GM12892 (cell line): ENCODE measurements at regions not wholly inside any gene's neighbourhood (a gene's known extent, or its start where the extent isn't known, plus 50 kb on each side); places are given as distances from the start of the nearest gene placed in this dataset.

ENCODE experiments used
- DNase-seq: peaks from one replicate; pipeline ENCODE4 v3.0.0; 2011; ENCODE audit not compliant: insufficient read length
- FAIRE-seq: peaks from 2 replicates; lab custom pipeline; 2011; peaks lifted over from hg19 to GRCh38; lab: Jason Lieb, UNC
- POLR2A ChIP-seq: IDR thresholded peaks from 2 replicates; pipeline ENCODE4 v1.6.1; 2011; ENCODE audit warnings: low read depth, low read length, control low read depth
- POLR2AphosphoS5 ChIP-seq: IDR thresholded peaks from 2 replicates; pipeline ENCODE4 v1.6.1; 2011; ENCODE audit warnings: low read depth, low read length, control low read depth
- TAF1 ChIP-seq: IDR thresholded peaks from 2 replicates; pipeline ENCODE4 v1.6.1; 2011; ENCODE audit warnings: low read depth, mild to moderate bottlenecking, control low read depth, low read length, borderline replicate concordance

GRCh38 chr4:136571315-136571714, 961.0 kb downstream of the PCDH18 start:
- FAIRE-seq: no peak
- DNase-seq: no peak
- TF ChIP-seq POLR2A: no peak
- TF ChIP-seq TAF1: no peak
- no peak for TF ChIP-seq POLR2AphosphoS5

DNA sequence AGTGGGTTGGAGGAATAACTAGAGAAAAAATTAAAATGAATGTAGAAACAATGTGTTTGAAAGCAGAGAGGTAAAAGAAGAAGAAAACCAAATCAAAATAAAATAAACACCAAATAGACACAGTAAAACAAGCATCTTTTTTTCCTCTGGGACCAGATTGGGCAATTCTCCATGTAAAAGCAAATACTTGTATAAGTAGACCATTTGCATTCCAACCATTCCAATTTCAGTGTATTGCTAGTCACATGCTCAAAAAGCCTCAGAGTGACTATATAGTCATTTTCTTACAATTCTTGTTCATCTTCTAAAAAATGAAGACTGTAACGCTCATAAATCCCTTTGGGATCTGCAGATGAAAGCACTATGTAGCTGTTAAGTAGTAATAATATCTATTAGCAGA, 969.5 kb downstream of the PCDH18 start:
- DNase-seq (no peak), FAIRE-seq (no peak)
- TF ChIP-seq POLR2A: no peak
- no peak for TF ChIP-seq POLR2AphosphoS5
- TF ChIP-seq TAF1: no peak

DNA sequence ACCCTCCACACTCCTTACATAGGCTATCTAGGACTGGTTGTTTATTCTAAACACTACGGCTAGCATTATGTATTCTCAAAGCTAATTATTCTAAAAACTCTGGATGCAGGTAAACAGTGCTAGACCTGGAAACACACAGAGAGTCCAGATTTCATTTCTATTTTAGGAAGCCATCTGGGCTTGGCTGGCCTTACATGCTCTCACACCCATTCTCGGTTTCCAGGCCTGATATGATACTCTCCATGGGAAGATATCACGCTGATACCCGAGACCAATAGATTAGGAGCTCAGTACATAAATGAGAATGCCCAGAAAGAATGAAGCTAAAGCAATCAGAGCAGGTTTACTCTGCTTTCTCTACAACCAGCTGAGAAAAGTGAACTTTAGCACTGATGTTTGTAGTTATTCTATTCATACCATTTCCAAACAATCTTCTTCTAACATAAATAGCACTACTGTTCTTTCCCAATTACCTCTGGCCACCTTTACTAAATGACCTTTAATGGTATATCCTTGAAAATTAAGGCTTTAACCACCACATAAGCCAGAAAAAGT, 973.3 kb downstream of the PCDH18 start:
- TF ChIP-seq POLR2AphosphoS5 (no peak), POLR2A (no peak), TAF1 (no peak)
- FAIRE-seq: no peak
- DNase-seq: no peak

DNA sequence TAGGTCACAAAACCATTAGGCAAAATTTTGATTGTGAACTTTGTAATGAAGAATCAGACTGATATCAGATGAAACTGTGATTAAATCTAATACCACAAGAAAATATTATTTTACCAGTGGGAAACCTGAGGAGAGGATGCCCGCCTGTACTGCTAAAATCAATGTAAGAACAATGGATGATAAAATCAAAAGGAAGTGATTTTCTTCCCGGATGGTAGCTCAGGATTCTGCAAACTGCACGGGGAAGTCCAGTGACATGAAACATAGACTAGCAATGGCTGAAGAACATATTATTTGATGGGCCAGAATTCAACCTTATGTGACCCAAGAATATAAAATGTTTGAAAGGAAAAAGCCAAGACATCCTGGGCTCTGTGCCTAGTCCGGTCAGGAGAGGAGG, 974.9 kb downstream of the PCDH18 start:
- DNase-seq (no peak), FAIRE-seq (no peak)
- TF ChIP-seq TAF1 (no peak), POLR2A (no peak), POLR2AphosphoS5 (no peak)

DNA sequence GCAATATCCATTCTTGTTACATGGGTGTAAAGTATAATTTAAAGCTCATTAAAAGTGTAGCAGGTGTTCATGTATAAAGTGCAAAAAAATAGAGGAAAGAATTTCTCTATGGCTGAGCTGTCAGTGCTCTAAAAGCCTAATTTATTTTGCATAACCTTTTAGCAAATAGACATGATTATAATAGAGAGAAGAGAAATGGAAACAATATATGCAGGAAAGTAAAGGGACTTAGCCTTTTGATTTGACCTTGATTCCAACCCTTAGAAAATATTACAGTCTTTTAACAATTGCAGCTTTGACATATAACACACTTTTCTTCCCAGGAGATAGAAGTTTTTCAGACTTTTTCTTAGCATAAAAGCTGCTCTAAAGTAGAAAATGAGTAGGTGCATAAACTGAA, 978.3 kb downstream of the PCDH18 start:
- DNase-seq: no peak
- no peak for TF ChIP-seq POLR2A
- TF ChIP-seq POLR2AphosphoS5: no peak
- no peak for TF ChIP-seq TAF1
- FAIRE-seq: no peak

DNA sequence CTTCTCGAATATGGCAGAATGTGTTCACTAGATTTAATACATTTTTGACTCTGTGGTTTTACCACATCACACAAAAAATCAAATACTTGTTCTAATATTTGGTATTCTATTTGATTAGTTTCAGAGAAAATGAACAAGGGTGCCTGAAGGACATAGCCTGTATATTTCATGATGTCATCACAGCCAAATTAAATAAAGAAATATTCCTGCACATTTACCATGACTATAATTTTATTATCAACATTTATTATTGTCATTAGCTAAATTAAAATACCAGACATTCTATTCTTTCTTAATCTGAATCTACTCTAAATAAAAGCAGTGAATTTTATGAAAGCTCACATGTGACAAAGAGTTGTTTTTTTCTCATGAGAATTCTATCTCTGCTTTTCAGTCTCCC, 980.5 kb downstream of the PCDH18 start:
- TF ChIP-seq POLR2AphosphoS5: no peak
- no peak for TF ChIP-seq TAF1
- TF ChIP-seq POLR2A: no peak
- DNase-seq (no peak), FAIRE-seq (no peak)

DNA sequence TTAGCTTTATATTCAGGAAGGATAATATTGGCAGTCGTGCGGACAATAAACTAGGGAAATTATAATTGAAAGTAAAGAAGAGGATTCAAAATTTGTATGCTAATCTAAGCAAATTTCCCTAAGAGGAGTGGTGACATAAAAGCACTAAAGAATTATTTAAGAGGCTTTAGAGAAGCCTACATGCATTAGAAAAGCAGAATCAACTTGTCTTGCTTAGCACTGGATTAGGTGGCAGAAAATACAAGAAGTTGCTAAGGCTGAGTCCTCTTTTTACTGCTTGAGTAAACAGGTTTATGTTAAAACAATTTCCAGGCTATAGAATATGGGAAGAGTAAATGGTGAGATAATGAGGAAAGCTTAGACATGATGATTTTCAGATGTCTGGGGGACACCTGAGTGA, 991.5 kb downstream of the PCDH18 start:
- TF ChIP-seq TAF1 (no peak), POLR2AphosphoS5 (no peak), POLR2A (no peak)
- no peak for FAIRE-seq
- DNase-seq: no peak

- FAIRE-seq: no peak
- TF ChIP-seq POLR2AphosphoS5 (no peak), POLR2A (no peak), TAF1 (no peak)
- no peak for DNase-seq
These were observed 1004.2 kb downstream of the PCDH18 start for GRCh38 chr4:136528131-136528530.

DNA sequence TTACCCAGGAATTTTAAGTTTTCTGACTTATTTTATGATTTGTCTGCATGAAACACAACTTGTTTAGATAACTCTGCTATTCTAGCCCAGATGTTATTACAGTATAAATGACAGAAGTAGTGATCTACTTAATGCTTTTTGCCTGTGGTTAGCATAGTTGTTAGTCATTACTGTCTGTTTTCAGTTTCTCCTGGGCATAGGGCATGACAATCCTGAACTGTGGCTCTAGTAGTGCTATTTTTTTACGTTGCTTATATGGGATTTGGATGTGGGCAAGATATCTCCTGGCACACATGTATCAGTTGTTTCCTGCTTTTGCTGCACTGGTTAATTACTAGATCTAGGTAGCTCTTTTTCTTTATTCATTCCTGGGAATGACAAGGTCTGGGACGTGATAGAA, 1005.8 kb downstream of the PCDH18 start:
- no peak for TF ChIP-seq TAF1
- no peak for TF ChIP-seq POLR2A
- TF ChIP-seq POLR2AphosphoS5: no peak
- no peak for DNase-seq
- no peak for FAIRE-seq

GRCh38 chr4:136524039-136524438, 1008.3 kb downstream of the PCDH18 start:
- DNase-seq (no peak), FAIRE-seq (no peak)
- no peak for TF ChIP-seq POLR2AphosphoS5
- TF ChIP-seq POLR2A: no peak
- no peak for TF ChIP-seq TAF1

- no peak for DNase-seq
- no peak for FAIRE-seq
- TF ChIP-seq POLR2A: no peak
- no peak for TF ChIP-seq POLR2AphosphoS5
- TF ChIP-seq TAF1: no peak
These were observed 1015.9 kb downstream of the PCDH18 start for GRCh38 chr4:136516371-136516770.

DNA sequence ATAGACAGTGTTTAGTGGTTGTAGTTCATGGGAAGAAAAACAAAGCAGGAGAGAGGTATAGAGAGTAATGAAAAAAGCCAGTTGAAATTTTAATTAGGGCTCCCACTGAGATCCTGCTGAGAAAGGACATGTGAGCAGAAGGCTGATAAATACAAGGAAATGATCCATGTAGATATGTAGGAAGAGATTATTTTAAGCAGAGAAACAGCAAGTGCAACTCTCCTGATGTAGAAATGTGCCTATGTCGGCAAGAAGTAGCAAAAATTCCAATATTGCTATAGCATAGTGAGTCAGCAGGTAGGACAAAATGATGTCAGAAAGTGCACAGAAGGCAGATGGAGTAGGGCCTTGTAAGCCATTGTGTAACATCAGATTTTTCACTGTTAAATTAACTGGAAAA, 1027.3 kb downstream of the PCDH18 start:
- FAIRE-seq (no peak), DNase-seq (no peak)
- TF ChIP-seq POLR2AphosphoS5: no peak
- TF ChIP-seq POLR2A: no peak
- no peak for TF ChIP-seq TAF1

DNA sequence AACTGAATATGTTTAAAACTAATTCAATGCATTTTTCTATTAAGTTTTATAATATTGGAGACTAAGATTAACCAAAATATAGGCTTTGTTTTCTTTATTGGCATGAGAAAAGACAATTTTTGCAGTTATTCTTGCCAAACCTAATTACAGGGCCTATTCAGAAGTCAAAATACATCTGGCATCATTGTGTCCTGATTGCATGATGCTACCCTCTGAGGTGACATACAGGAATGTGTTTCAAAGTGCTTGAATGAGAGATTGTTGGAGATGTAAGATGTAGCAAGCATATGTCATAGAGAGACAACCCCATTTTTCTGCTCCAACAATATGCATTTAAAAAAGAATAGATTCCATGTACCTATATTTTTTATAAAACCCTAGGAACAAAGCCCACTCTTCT, 1036.4 kb downstream of the PCDH18 start:
- FAIRE-seq (no peak), DNase-seq (no peak)
- TF ChIP-seq TAF1: no peak
- TF ChIP-seq POLR2A: no peak
- no peak for TF ChIP-seq POLR2AphosphoS5
